GM19455 (cell line): ENCODE measurements at regions not wholly inside any gene's neighbourhood (a gene's known extent, or its start where the extent isn't known, plus 50 kb on each side); places are given as distances from the start of the nearest gene placed in this dataset.
"Not testable (repeated sequence)": the region's sequence is repeated elsewhere in the genome, so short reads cannot be mapped to it uniquely, and the experiment has no call there.

ENCODE experiments used
- ATAC-seq: cut with Tn5 transposase; IDR thresholded peaks from one replicate; pipeline ENCODE4 v1.9.1; 2021; ENCODE audit not compliant: unreplicated experiment

DNA sequence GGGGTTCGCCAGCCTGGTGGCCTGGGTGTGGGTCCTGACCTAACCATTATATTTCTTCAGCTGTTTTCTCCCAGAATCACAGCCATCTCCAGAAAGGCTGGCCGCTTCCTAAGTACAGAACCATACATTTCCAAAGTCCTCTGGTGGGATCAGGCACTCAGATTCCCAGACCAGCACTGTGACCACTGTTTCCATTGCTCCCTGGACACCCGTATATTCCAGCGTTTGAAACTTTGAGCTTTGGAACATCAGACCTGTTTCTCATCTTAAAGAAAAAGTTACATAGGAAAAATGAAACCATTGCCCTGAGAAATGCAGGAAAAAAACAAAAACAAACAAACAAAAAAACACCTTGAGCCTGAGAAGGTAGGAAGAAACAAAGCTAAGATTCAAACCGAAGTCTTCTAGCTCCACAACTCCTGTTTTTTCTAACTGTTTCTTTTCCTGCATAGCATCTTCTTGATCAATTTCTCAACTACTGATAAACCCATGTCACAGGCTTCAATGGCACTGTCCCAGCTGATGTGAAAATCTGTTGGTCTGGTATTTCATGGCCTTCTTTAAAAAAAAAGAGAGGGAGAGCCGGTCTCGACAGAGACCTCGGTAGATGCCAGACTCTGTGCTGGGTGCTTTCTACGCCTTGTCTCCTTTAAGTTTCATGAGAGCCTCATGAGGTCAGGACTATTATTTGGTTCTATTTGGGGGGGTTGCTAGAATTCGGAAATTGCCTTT lies 221.3 kb downstream of the TOMM20 start:
- no peak for ATAC-seq

DNA sequence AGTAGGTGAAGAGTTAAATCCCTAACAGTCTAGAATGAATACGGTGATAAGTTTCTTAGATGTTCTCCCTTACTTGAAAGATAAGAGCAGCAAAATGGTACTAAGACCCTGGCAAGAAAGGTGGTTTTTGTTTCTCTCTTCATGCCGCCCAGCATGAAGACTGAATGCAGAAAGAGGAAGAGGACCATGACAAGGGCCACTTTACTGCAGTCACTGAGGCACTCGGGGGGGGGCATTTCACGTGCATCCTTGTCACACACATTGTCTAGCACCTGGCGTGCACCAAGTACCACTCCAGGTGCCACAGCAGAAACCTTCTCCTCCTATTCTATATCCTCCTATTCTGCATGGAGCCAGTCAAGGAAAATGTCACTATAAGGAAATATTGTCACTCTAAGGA lies 222.0 kb downstream of the TOMM20 start:
- no peak for ATAC-seq

DNA sequence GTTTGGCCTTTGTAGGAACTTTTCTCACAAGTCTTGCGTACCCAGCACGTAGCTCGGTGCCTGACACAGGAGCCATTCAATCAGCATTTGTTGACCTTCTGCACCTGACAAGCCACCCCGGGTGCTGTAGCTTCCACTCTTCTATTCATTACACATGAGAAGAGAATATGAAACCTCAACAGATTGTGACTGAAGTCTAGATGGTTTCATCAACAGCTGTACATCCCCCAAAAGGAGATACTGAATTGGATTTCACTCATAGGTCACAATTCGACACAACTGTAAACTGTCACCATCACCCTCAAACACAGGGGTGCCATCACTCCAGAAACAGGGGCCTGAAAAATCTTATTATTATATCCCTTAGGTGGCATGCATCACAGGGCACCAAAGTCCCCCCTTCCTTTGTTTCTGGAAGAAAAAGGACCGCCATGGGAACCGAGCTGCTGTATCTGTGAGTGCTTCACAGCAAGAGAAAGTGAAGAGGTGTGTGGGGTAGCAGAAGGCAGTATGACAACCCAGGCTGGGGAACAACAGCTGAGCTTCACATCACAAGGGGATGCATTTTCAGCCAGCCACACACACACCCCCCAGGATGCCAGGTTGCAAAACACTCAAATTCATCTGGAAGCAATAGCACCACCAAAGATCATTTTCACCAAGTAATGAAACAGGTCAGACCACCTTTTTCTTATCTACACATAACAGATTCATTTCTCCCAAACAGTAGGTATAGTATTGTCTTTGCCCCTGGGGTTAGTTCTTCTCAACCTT lies 225.7 kb downstream of the TOMM20 start:
- ATAC-seq, result no peak

DNA sequence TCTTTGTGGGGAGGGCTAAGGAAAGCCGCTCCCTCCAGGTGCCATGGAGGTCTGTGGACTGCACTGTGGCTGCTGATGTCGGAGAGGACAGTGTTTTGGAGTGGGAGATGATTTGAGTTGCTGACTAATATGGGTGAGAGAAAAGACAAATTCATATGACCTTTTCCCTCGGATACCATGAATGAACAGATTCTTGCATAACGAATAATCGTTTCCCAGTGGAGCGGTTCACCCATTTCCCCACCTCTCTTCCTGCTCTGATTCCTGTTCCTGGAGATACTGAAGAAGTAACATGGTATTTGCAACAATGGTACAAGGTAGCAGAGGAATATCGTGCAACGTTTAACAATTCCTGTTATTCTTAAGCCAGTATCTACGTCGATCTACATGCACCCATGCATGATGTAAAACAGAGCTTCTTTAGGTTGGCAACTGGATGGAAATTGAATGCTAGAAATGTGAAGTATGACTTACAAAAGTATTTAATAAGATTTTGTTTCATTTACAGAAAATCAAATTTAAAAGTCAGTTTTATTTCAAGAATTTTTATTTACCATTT lies 227.1 kb downstream of the TOMM20 start:
- no peak for ATAC-seq

DNA sequence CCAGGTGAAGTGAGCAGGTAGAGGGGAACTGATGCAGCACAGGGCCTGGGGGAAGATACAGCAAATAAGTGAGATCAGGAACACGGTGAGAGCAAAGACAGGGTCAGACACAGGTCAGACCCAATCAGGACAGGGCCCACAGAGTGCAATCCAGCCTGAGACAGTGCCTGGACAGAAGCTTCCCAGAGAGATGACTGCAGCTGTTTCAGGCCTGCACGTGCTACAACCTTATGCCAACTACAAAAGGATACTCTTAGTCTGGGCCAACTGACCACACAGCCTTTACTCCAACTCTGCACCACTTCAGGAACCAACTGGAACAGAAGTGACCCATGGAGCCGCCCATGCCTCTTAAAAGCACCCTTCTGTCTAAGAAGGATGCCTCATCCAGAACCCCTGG lies 228.0 kb downstream of the TOMM20 start:
- ATAC-seq, result no peak

DNA sequence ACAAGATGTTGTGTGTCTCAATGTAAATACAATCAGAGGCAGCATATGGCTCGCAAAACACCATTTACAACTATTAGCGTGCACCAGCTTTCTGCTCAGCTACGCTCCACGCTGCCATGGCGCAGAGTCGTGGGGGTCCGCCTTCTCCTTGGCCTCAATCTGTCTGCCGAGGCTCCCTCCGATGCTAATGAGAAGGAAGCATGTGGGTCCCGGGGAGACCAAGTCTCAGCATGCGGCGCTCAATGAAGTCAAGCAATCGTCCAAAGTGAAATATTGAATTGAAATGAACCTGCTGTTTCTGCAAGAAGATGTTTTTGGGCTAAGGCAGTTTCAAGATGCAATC lies 228.9 kb downstream of the TOMM20 start:
- no peak for ATAC-seq

DNA sequence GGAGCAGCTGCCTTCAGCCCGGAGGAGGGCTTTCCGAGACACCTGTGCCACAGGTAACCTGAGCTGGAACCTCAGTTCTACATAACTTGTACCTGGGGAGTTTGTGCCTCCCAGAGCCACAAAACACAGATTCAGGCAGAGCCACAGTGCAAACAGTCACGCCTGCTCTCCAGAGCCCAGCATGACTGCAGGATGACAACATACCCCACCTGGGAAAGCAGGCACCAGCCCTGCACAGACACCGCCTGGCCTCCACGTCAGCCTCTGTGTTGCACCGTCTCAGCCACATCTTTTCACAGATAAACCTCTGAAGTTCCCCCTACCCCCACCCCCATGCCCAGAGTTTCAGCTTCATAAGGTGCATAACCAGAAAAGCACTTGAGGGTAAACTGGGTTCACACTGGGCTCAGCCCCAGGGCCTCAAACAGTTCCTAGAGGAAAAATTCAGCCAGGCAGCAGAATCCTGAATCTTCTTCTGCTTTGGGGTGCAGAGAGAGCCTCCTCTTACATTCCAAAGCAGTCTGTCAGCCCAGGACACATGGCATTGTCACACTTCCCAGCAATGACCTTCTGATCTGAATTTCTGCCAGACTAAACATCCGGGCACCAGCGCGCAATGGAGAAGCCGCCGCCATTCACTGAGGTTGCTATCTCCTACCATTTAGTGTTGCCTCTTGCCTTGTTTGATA lies 229.5 kb downstream of the TOMM20 start:
- no peak for ATAC-seq

DNA sequence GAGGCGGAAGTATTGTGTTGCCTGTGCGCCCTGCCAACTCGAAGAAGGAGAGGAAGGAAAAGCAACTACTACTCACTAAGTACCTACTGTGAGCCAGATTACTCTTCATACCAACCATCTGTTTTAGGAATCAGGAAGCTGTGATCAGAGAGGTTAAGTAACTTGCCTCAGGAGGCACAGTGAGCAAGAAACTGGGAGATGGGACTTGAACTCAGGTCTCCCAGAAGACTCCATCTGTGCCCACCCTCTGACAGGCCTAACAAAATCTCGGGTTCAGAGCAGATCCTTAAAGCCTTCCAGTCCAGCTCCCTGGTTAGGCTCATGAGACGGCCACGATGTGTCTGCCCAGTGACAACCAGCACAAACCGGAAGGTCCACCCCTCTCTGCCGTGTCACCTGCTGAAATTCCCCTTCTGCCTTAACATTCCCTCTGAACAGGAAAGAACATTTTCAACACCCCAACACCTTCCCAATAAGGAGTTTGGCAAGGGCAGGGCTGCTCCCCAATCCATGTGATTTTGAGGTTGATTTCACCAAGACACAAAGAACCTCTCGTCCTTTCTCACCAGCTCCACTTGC lies 230.1 kb downstream of the TOMM20 start:
- ATAC-seq, result no peak

DNA sequence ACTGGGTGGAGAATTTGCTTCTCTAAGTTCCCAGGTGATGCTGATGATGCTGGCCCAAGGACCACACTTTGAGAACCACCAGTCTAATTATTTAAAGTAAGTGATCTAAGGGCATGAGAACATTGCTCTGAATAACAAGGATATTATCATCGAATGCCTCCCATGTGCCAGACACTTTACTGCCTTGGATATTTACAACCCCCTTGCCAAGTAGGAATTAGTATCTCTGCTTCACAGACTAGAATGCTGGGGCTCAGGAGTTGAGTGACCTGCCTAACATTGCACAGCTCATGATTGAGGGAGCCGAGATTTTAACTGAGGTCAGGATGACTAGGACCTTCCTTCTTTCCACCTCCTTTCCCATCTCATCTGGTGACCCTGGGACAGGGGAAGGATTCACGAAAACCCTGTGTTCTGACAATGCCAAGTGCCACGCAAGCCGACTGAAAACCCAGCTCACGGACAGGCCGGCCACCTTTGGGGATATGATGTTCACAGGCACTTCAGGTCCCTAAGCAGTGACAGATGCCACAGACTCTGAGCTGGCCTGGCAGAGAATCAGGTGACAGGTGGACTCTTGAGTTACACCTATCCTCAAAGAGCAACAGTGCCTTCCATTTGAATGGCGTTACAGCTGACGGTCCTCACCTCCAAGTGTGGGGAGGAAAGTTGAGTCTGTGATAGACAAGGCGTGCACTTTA lies 230.7 kb downstream of the TOMM20 start:
- ATAC-seq, result no peak

DNA sequence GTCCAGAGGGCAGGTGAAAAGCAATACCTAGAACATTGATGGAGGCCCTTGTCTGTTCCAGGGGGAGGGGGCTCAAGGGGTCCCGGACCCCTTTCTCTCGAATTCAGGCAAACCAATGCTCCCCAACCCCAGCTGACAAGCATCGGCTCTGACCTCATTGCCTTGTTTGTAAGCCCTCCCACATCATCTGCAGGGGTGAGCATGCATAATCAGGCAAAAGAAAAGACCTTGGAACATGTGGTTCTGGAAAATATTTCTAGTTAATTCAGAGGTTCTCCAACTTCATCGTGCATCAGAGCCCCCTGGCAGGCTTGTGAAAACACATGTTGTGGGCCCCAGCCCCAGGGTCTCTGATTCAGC lies 231.3 kb downstream of the TOMM20 start:
- ATAC-seq, result no peak

DNA sequence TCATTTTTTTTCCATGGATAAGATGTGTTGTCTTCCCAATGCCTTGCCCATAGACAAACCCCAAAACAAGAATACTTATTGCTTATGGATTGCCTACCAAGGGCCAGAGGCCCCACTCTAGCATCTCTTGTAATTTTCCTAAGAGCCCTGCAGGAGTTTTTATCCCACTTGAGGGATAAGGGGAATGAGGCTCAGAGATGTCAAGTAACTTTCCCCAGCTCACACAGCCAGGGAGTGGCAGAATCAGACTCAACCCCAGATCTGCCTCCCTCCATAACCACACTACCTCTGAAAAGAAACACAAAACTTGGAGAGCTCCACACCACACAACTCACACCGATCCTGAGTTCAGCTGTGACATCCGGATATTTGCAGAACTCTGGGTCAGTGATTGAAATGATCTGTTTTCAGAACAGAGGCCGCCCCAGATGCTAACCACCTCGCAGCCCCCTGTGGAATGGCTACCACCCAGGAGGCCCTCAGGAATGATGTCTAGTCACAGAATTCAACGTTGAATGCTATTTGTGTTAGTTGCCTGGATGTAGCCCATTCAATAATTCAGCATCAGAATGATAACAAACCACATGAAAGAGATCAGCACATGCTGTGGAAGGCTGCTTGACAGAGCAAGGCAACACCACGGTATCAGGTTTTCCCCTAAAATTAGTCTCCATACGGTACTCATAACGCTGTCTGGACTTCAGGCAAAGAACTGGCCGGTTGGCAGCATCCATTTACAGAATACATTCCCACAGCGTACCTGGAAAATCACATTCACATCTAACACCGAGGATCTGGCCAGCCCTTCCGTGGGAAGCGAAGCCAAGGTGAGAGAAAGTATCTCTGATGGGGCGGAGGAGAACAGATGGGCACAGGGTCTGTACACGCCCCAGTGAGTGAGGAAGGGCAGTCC lies 231.9 kb downstream of the TOMM20 start:
- ATAC-seq, result no peak

DNA sequence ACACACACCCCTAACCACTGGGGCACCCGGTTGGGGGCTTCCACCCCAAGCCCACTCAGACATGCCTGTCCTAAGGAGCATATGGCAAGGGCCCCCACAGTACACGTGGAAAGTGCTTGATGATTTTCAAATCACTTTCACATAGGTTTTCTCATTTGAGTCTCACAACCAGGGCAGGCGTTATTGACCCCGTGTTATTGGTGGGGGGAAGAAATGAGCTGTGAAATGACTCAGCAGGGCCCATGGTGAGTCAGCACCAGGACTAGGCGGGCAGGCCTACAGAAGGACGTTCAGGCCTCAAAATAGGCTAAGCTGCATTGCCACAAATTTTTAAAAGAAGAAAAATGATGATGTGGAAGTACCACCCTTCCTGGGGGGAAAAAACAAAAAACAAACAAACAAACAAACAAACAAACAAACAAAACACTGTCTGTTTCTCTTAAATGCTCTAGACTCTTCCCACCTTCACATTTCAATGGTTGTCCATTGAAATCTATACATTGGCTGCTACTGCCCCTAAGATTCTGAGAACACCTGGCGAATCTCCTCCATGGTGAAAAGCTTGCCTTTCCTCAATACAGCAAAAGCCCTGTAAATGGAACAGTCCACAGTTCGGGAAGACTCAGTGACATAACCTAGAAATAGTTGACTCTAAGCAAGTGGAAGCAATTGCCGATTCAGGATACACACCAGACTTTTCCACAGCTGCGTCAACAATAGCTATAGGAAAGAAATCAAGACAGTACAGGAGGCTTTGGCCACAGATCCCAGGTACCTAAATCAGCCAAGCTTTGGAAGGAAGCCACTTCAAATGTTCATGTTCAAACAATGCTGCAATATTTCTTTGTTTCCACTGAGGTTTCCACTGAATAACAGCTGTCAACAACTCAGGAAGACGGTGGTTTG lies 234.7 kb downstream of the TOMM20 start:
- no peak for ATAC-seq

DNA sequence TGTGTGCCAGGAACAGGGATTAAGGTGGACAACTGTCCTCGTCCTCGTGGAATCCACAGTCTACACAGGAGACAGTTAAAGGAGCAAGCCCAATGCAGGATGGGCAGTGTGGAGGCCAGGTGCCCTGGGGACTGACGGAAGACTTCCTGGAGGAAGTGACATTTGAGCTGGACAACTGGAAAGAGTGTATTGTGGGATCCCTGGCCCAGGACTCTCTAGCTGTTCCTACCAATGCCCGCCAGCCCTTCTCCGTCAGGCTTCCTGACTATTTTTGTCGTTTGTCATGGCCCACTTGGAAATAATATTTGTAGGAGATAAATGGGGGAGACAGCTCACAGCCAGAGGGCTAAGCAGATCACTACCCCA lies 235.3 kb downstream of the TOMM20 start:
- no peak for ATAC-seq

DNA sequence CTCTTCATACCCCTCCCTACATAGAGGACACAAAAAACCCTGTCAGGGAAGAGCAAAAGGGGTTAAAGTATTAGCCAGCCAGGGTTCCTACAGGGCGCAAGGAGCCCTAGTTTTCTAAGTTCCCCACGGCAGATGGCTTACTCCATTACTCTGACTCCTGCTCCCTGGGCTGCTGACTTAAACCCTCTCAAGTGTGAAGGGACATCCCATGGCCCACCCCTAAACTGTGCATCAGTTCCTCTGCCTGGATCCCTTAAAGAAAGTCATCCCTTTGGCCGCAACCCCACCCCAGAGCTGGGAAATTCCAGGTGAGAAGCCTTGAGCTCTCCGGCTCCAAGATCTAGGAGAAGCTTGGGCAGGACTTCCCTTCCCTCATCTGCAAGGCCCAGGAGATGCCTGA lies 236.0 kb downstream of the TOMM20 start:
- no peak for ATAC-seq

DNA sequence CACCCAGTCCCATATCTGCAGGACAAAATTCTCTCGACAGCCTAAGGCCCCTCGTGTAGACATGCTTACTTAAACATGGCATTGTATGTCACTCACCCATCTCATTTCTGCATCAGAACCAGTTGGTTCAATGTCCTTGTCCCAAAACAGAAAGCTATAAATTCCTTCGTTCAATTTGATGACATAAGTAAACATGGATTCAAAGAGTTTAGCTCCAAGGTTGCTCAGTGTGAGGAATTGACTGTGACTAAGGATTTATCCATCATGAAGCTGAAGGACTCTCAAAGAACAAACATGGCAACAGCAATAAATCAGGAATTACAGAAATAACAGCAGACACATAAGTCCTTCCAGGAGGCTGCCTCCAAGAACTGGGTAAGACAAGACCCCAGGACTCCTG lies 237.2 kb downstream of the TOMM20 start:
- no peak for ATAC-seq

DNA sequence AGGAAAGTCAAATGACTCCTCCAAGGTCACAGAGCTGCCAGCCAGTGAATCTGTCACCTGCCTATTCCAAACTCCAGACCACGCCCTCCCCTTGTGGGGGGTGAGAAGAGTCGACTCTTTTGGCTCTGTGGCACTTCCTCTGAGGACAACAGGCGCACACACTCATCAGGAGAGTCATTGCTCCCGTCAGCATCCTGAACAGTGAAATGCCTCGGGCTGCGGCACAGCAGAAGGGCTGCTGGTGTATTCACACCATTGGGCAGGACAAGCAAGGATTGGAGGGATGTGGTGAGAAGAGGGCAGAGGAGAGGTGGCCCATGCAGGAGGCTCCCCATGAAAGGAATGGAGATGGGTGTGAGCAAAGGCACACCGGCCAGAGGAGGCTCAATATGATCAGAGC lies 239.0 kb downstream of the TOMM20 start:
- ATAC-seq, result no peak

DNA sequence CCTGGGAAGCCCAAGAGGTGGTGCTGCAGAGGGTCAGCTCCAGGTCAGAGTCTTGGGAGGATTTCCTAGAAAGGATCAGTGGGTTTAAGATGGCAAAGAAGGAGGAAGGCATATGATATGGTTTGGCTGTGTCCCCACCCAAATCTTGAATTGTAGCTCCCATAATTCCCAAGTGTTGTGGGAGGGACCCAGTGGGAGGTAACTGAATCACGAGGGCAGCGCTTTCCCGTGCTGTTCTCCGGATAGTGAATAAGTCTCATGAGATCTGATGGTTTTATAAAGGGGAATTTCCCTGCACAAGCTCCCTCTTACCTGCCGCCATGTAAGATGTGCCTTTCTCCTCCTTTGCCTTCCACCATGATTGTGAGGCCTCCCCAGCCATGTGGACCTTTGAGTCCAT lies 240.4 kb downstream of the TOMM20 start:
- ATAC-seq, result not testable (repeated sequence)

DNA sequence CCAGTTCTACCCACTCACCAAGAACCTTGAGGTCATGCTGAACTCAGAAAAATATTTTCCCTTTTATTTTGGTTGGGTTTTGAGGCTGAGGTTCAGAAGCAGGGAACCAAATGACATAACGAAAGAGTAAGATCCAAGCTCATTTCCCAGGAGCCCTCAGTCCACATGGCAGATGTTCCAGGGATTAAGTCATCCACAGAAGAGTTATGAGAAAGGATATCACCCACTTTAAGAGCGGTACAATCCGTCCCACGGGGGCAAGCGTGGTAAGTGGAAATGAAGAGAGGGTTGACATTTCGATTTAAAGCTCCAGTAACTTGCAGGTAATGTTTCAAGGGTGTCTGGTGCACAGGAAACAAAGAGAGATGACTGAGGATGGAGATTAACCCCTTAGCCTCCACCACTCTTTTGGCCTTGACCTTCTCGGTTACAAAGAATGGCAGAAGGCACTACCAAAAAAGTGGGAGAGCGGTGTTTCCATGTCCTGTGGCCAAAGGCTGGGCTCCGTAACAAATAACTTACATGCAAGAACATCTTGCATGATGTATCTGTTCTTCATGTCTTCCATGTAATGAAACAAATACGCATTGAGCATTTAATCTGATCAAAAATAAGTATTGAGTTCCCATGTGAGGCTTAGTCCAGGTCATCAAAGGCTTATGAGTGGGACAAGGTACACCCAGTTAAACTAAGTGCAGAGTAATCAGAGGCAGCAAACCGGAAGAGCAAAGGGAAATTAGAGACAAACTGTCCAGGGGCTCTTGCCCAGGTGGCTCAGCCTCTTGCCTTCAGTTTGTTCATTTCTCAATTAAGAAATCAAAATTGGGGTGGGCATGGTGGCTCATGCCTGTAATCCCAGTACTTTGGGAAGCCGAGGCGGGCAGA lies 241.4 kb downstream of the TOMM20 start:
- ATAC-seq, result no peak
